ENCODE measurements at regions not wholly inside any gene's neighbourhood (a gene's known extent, or its start where the extent isn't known, plus 50 kb on each side); places are given as distances from the start of the nearest gene placed in this dataset.
"Not testable (repeated sequence)": the region's sequence is repeated elsewhere in the genome, so short reads cannot be mapped to it uniquely, and the experiment has no call there.

DNA sequence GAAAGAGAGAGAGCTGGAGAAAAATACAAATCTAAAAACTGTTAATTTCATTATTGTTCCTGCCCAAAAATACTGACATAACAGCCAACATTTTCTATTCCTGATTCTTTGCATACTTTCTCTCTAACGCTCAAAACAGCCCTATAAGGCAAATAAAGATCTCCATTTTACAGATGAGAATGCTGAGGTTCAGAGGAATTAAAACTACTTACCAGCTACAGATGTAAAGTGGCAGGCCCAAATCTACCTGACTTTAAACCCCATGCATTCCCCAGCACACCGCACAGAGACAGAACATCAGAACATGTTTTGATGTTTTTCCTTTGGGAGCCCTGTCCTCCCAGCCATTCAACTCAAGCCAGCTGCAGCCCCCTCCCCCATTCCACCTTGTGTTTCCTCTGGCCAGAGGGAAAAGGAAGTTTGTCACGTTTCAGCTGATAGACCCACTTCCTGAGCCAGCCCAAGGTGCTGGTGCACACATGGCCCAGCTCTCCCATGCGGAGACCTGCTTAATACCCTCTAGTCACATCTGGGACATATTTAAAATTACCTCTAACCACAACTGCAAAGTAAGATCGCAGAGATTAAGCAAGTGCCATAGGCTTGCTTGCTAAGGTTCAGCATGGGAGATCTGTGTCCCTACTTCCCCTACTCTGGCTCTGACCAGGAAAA lies 133.1 kb upstream of the NFIA start:
- DNase-seq, result no peak

DNA sequence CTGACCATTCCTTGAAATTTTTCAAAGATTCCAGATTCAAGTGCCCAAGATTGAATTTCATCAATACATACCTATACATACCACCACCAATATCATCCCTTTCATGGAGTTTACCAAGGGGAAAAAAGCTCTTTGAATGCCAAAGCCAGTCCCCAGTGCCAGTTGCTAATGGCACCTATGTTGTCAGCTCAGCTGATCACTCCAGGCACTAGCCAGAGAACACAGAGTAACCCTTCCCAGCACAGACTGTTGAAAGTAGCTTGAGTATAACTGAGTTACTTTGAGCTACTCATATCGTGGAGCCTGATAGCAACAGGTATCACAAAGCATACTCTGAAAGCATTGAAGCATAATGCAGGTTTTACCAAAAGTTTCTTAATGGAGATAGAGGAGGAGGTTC lies 133.9 kb upstream of the NFIA start:
- no peak for DNase-seq

DNA sequence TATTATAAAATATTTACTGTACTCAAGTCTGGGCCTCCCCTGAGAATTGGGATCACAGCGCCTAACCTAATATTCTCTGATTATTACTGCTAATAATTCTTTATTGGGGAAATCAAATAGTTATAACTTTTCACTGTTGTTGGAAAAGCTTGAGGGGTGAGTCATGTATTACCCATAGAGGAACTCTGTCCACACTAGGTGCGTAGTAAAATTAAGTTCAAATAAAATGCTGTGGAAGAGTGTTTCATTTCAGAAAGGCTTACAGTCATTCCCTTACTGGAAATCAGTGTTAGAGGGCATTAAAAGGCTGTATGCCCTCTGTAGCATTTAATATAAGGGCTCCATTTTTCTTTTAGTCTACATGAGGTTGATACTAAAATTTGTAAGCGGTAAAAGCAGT lies 135.0 kb upstream of the NFIA start:
- no peak for DNase-seq

DNA sequence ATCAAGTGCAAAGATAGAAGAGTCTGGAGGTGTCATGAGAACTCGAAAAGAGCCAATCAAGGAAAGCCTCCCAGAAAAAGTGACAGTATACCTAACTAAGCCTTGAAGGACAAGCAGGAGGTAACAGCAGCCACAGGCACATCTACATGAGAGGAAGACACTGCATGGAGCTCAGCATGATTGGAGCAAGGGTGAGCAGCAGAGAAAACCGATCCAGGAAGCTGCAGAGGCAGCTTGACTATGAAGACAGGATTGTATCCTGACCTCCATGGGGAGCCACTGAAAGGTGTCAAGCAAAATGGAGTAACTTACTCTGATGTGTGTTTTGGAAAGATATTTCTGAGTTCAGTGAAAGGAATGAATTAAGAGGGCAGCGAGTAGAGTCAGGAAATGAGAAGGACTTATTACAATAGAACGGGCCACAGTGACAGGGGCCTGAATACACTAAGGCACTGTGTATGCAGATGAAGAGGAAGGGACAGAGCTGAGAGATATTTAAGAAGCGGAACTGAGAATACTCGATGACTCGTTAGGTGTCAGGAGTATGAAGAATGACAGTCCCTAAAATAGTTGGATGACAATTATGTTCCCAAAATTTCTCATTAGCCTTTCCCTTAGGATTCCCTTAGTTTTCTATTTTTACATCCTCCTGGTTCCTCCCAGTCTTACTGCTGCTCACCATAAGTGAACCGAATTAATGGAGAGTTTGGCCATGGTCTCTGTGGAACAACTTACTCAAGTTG lies 139.3 kb upstream of the NFIA start:
- no peak for DNase-seq

DNA sequence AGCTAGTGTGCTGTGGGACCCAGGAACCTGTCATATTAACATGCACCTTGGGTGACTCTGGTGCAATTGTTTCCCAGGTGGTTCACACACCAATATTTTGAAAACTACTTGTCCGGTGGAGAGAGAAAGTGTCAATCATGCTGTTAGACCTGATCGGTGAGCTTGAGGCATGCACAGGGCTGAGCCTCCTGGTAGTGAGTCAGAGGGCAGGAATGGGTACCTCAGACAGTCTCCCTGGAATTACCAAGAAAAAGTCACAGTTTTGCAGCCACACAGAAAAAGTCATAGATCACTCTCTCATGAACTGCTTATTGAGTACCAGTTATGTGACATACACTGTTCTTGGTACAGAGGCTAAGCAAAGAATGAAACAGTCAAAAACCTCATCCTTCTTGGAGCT lies 140.1 kb upstream of the NFIA start:
- no peak for DNase-seq

DNA sequence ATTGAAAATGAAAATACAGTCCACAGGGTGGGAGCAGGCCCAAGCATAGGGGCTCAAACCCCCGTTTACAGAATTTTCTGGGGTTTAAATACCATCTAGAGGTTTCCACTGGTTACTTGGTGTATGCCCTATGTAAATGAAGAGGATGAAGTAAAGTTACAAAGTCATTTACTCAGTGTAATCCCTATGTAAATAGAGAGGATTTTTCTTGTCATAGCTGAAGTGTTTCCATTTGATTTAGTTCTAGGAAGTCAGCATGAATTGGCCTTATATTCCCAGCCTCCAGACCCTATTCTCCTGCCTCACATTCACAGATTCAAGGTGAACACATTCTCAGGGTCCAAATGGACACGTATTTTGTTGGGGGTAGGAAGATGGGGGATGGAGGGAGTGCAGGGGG lies 141.7 kb upstream of the NFIA start:
- DNase-seq, result not testable (repeated sequence)

DNA sequence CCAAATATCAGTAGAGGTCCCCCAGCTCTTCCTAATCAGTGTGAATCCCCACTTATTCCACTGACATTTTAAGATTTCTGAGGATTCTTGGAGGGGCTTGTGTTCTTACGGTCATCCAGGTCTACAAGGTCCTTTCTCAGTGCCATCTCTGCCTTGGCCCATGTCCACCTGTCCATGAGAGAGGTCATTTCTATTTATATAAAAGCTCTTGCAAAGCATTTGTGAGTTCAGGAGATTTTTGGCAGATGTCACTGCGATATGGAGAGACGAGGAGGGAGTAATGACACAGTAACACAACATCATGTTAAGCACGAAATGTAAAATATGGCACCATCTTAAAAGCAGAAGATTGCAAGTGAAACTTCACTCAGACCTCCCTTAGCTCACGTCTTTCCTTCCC lies 144.6 kb upstream of the NFIA start:
- DNase-seq, result no peak

DNA sequence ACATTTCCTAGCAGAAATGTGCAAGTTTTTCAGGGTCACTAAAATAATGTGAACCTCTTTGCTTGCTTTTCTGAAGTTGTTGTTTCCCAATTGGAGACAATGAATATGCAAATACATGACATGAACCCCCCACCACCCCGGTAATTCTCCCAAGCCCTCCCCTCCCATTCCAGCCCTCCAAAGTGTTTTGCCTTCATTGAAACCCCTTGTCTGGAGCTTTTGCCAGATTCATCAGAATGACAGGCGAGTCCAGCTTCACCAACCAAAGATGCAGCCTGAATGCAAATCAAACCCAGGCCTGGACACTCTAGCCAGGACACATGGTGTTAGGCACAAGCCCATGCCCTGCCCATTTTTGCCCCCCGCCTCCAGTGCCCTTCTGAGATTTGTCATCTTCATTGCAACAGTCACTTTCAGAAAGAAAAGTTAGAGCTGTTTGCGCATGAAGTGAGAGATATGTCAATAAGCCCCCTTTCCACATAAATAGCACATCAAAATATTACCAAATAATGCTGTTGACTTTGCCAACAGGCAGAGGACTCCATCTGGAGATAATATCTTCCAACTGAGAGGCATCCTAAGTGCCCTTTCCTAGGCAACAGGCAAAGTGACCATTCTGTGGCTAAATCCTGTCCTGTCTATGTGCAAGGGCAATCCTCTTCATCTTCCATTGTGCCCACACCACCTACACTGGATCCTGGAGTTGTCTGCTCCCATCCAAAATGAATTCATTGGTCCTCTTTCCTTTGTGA lies 145.6 kb upstream of the NFIA start:
- no peak for DNase-seq

DNA sequence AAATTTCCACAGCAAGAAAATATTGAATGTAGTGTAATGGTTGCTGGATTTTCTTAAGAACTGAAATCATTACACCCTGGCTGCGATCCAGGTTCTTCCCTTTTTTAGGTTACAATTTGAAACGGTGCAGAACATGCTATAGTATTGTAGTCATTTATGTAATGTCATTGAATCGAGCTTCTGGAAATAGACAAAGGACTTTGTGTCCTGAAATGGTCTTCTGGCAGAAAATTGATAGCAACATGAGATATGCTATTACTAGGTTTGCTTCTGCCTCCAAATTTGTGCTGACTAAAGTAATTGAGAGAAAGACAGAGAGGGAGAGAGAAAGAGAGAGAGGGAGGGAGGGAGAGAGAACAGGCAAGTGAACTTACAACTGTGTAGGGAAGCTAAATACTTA lies 146.2 kb upstream of the NFIA start:
- no peak for DNase-seq

DNA sequence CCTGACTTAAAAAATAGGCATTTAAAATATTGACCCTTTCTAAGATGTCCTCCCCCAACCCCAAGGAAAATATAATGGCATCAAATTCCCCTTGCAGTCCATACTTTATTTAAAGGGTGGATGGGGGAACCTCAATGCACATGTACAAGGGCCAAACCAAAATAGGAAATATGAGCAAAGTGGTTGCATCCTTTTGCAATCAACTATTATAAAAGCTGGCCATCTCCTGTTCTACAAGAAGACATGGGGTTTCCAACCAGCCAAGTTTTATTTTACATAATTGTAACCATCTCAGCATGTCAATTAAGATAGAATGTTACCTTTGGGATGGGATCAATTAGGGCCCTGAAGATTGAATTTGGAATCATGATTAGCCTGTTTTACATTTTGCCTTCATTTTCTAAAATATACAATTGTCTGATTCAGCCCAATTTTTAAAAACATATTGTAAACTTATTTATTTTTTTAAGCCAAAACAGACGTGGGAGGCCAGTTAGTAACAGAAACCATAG lies 146.7 kb upstream of the NFIA start:
- DNase-seq, result no peak

DNA sequence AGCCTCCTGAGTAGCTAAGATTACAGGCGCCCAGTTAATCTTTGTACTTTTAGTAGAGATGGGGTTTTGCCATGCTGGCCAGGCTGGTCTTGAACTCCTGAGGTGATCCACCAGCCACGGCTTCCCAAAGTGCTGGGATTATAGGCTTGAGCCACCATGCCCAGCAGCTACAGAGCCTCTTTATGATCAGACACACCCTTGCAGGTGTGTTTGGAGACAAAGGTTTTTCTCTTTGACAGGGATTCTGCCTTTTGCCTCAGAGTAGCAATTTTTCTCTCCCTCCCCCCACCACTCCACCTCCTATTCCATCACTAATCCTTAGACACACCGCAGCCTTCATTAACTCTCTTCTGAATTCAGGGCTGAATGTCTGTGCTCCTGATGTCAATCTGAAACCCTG lies 152.2 kb upstream of the NFIA start:
- no peak for DNase-seq

DNA sequence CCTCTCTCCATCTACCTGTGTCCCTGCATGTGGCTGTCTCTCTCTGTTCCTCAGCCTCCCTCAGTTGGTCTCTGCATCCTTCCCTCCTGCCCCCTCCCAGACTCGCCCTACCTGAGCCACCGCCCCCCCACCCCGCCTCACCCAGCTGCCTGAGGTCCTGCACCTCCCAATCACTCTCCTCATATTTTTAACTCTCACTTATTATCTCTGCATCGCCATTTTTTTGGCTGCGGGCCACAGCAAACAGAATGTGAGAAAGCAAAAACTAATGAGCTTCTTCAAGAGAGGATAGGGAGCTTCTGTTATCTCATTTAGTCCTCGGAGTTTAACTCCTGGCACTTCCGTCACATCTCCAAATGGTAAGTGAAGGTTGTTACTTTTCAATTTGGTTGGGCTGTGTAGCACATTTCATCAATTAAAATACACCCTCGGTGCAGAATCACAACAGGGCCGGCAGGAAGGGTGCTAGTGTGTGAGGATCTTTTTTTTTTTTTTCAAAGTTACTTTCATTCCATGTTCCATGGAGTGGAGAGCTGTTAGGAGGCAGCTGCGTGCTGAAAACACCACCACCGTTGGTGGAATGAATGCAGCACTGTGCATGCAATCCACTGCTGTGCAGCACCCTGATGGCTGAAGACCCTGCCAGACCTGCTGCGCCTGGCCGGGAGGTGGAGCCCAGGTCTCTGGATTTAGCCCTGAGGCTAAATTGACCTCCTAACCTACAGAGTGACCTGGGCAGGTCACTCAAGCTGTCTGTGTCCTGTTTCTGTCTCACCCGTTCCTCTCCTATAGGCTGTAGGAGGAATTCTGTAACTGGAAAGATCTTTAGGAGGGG lies 157.2 kb upstream of the NFIA start:
- DNase-seq, result no peak

DNA sequence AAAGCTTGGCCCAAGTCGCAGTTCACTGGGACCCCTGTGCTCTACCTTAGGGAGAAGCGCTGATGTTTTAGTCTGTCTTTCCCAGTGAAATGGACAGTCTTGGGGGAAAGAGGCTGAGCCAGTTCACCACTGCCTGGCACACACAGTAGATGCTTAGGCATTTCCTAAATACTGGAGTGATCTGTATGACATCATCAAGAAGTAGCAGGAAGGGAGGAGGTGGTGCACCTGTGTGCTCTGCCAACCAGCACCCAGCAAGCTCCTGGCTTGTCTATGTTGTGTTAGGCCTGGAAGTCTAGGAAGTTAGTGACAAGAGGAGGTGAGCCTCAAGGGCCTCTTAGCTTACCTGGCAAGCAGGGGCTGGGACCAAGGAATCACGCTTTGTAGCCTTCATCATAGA lies 158.2 kb upstream of the NFIA start:
- DNase-seq, result no peak

DNA sequence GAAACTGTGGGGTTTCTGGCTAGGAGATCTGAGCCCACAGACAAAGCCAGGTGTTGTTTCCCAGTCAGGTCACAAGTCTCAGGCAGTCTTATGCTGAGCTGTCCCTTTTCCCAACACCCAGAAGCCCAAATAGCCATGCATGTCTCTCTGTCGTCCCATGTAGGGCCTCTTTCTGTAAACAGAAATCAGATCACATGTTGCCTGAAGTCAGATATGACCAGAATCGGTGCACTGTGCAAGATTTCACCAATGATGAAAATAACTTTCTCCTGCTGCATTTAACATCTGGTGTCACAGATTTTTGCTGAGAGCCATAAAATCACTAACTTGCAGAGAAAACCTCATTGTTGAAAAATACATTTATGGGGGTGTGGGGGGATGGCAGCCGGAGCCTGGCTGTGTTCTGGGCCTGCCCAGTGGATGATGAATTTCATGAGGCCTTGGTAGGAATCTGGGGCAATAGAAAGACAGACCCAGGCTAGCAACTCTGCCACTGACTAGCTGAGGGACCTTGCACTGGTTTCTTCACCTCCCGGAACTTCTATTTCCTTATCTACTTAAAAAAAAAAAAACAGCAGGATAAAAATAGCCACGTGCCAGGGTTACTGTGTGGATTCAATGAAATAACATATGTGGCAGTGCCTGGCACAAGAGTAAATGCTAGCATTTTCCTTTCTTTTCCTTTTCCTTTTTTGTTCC lies 158.8 kb upstream of the NFIA start:
- no peak for DNase-seq

DNA sequence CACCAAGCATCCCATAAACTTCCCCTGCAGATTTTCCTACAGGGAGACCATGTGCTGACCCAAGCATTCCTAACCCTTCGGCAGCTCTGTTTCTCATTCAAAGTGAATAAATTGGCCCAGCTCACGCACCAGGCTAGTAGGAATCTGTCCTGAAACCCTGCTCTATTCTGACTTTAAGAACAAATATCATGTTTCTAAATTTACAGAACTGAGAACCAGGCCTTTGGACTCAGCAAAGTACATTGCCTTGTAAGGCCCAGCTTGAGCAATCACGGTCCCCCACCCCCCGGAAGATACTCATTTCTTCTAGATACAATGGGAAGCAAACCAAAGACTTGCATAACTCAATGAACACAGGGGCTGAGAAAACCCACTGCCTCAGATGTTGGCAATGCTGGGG lies 160.1 kb upstream of the NFIA start:
- DNase-seq, result no peak

DNA sequence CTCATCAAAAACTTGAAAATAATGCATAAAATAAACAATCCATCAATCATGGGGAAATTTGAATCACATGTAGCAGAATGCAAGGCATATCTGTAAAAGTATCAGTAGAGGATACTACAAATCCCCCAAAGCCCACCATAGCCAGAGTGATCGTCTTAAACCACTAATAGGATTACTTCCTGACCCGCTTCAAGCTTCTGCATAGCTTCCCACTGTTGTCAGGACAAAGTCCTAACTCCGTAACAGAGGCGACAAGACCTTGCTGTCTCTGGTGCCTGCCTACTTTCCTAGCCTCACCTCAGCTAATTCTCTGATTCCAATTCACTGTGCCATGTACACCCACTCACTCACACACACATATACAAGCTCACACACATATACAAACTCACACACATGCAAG lies 161.2 kb upstream of the NFIA start:
- no peak for DNase-seq

DNA sequence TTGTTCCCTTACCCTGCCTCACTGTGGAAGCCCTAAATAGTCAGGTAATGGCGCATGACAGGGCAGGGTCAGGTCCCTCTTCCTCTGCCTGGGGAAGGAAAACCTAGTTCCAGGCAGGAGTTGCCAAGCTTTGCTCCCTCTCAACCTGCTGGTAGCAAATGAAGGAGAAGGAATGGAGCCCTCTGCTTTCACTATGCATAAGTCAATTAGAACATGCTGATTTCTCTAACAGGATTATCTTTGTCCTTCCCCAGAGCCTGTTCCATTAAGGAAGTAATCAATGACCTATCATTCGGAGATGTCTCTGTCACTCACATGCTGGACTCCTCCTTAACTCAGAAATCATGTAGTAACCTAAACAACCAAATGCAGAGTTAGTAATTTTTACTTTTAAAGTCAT lies 161.8 kb upstream of the NFIA start:
- no peak for DNase-seq

DNA sequence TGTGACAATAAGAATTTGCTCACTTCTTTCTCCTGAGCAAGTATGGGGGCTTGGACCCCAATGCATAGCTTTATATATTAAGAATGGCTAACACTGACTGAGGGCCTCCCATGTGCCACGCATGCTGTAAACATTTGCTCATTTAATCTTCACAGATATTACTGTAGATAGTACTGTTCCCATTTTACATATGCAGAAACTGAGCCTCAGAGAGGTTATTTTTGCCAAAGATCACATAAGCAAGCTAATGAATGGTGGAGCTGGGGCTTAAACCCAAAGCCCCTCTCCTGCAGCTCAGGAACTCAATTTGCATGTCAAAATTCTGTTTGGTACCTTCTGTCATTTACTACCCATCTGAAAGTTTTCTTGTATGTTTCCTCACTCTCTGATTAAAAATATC lies 163.5 kb upstream of the NFIA start:
- DNase-seq, result no peak

DNA sequence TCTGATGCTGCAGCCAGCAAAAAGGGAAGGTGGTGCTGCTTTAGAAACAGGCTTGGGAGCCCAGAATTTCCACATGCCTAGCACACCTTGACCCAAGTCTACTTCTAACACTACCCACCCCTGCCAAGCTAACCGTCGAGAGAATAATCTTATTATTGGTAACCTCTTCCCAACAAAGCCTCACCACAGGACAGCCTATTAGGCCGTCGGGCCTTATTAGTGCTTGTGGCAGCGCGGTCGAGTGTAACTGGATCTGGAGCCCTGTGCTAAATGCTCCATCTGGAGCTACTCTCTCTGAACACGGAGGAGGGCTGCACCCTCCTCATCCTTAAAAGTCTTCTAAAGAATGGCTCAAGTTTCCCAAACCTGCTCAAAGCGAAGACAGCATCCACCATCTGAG lies 165.5 kb upstream of the NFIA start:
- no peak for DNase-seq

DNA sequence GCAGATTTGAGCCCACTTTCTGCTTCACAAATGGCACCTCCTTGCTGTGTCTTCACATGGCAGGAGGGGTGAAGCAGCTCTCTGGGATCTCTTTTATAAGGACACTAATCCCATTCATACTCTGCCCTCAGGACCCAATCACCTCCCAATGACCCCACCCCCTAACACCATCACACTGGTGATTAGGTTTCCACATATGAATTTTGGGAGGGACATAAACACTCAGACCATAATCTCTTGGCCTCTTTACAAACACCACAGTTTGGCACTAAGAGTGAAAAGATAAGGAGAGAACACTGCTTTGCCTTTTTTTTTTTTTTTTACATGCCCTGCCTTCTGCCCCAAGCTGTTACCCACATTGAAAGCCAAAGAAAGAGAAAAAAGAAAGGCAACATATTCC lies 166.2 kb upstream of the NFIA start:
- DNase-seq, result no peak

DNA sequence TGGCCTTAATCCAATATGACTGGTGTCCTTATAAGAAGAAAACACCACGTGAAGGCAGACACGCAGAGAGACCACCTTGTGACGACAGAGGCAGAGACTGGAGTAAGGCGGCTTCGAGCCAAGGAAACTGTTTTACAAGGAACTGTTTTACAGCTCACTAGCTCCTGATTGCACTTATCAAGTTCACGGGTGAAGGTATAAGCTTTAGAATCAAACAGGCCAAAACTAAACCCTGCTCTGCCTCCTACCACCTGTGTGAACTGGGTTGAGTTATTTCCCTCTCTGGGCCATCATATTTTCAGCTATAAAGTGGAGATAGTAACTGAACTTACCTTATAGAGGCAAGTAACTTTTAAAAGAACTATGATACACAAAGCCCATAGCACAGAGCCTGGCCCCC lies 166.9 kb upstream of the NFIA start:
- no peak for DNase-seq

DNA sequence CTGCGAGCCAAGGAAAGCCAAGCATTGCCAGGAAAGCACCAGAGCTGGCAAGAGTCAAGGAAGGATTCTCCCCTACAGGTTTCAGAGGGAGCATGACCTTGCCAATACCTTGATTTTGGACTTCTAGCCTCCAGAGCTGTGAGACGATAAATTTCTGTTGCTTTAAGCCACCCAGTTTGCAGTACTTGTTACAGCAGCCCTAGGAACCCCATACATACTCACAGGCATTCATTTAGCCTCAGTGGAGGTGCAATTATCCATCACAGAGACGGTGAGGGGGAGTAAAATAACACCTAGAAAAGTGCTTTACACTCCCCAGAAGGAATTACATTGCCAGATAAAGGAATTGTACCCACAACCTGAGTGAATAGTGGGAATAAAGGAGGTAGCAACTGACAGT lies 167.4 kb upstream of the NFIA start:
- DNase-seq, result no peak

Measured in activated CD4-positive, alpha-beta T cell treated with anti-CD3 and anti-CD28 coated beads, Interleukin-2, amount 50 U/mL, for 48 hours (primary cell).